ENCODE measurements at regions not wholly inside any gene's neighbourhood (a gene's known extent, or its start where the extent isn't known, plus 50 kb on each side); places are given as distances from the start of the nearest gene placed in this dataset.

GRCh38 chr12:127570387-127570786, 696.6 kb upstream of the TMEM132C start:
- TF ChIP-seq POLR2A (IDR thresholded peaks at IDR 0.05) (no peak), CTCF (IDR thresholded peaks at IDR 0.05) (no peak)
- intact Hi-C loops (cut with DNase I) = no loop called here
- H3K27ac ChIP-seq = no peak overlapping the region
- H3K4me3 ChIP-seq = no peak overlapping the region
- H3K4me1 ChIP-seq = no peaks in the 10 kb centered on the region
- H3K9me3 ChIP-seq = peaks cover 0 to 4% (median 0%) of the 10 kb centered on the region in 3 donors
- H3K27me3 ChIP-seq = no peaks in the 10 kb centered on the region
- H3K36me3 ChIP-seq = no peaks in the 10 kb centered on the region
- no peak for DNase-seq

GRCh38 chr12:127570793-127571360, 696.1 kb upstream of the TMEM132C start:
- DNase-seq = no peak

GRCh38 chr12:127571578-127571977, 695.4 kb upstream of the TMEM132C start:
- WGBS, 2 donors = 62 to 67% methylated on average over 2 to 3 of the region's 3 CpGs
- H3K4me3 ChIP-seq = no peak overlapping the region
- H3K4me1 ChIP-seq = no peaks in the 10 kb centered on the region
- no peak for DNase-seq
- no peak for TF ChIP-seq CTCF (IDR thresholded peaks at IDR 0.05)
- no peak for TF ChIP-seq POLR2A (IDR thresholded peaks at IDR 0.05)
- no peaks in the 10 kb centered on the region for H3K27me3 ChIP-seq
- intact Hi-C loops (cut with DNase I) = no loop called here
- H3K27ac ChIP-seq = no peak overlapping the region
- no peaks in the 10 kb centered on the region for H3K9me3 ChIP-seq
- H3K36me3 ChIP-seq = no peaks in the 10 kb centered on the region

More at GRCh38 chr12:127570793-127571360, 696.1 kb upstream of the TMEM132C start:
- no peak overlapping the region for H3K4me3 ChIP-seq
- H3K9me3 ChIP-seq = no peaks in the 10 kb centered on the region
- no peak overlapping the region for H3K27ac ChIP-seq
- H3K4me1 ChIP-seq = no peaks in the 10 kb centered on the region
- no peaks in the 10 kb centered on the region for H3K36me3 ChIP-seq
- 49 to 51% methylated on average over 9 to 10 of the region's 10 CpGs for WGBS, 2 donors
- intact Hi-C loops (cut with DNase I) = no loop called here
- no peaks in the 10 kb centered on the region for H3K27me3 ChIP-seq
- TF ChIP-seq CTCF (IDR thresholded peaks at IDR 0.05) (no peak), POLR2A (IDR thresholded peaks at IDR 0.05) (no peak)

- 69 to 73% methylated on average over 1 of the region's 1 CpG for WGBS, 2 donors
- intact Hi-C loops (cut with DNase I) = no loop called here
- no peak for DNase-seq
- H3K27ac ChIP-seq = no peak overlapping the region
- H3K27me3 ChIP-seq = no peaks in the 10 kb centered on the region
- no peaks in the 10 kb centered on the region for H3K4me1 ChIP-seq
- H3K9me3 ChIP-seq = no peaks in the 10 kb centered on the region
- H3K36me3 ChIP-seq = no peaks in the 10 kb centered on the region
- no peak for TF ChIP-seq POLR2A (IDR thresholded peaks at IDR 0.05)
- TF ChIP-seq CTCF (IDR thresholded peaks at IDR 0.05) = no peak
- no peak overlapping the region for H3K4me3 ChIP-seq
Observed at GRCh38 chr12:127579446-127579845, 687.5 kb upstream of the TMEM132C start.

GRCh38 chr12:127582074-127582473, 684.9 kb upstream of the TMEM132C start:
- Histone ChIP-seq H3K27me3 (no peaks in the 10 kb centered on the region), H3K36me3 (no peaks in the 10 kb centered on the region), H3K9me3 (no peaks in the 10 kb centered on the region), H3K4me1 (no peaks in the 10 kb centered on the region), H3K27ac (no peak overlapping the region), H3K4me3 (no peak overlapping the region)
- no peak for TF ChIP-seq CTCF (IDR thresholded peaks at IDR 0.05)
- TF ChIP-seq POLR2A (IDR thresholded peaks at IDR 0.05) = no peak
- intact Hi-C loops (cut with DNase I) = no loop called here
- DNase-seq = no peak
- 64 to 65% methylated on average over 5 to 6 of the region's 6 CpGs for WGBS, 2 donors
